HCT116 (cell line): ENCODE measurements at regions not wholly inside any gene's neighbourhood (a gene's known extent, or its start where the extent isn't known, plus 50 kb on each side); places are given as distances from the start of the nearest gene placed in this dataset.

ENCODE experiments used
- ATAC-seq: fragments of 200-7000 bp; cut with Tn5 transposase; 2 replicates; pipeline ENCODE4 v1.9.1; 2020; ENCODE audit warnings: mild to moderate bottlenecking, moderate library complexity
- BruUV-seq: library from RNA; stranded (reverse); fragments of 400-500 nt; replicated peaks from 2 replicates; lab custom pipeline; 2021; lab: Mats Ljungman, UMichigan
- CTCF ChIA-PET: fragments of 300-600 bp; sonication (Branson Sonifier 250); formaldehyde crosslinking; loops from one replicate; lab custom pipeline; 2021; ENCODE audit warnings: antibody characterized with exemption; lab: Charles Lee
- POLR2A ChIA-PET: fragments of 300-600, 350-600 bp; sonication (Branson Sonifier 250); formaldehyde crosslinking; loops from one replicate; lab custom pipeline; 2021; ENCODE audit warnings: antibody characterized with exemption; lab: Charles Lee
- RAD21 ChIA-PET, 2 experiments: fragments of 300-600 bp; sonication (Branson Sonifier 250); formaldehyde crosslinking; loops; one replicate each; lab custom pipeline; 2023; ENCODE audit warnings: low total read pairs in 2 of 2; ENCODE audit not compliant: uncharacterized antibody in 2 of 2, unreplicated experiment in 2 of 2, low non-redundant PET in 1 of 2; lab: Charles Lee
- DNase-seq: peaks from one replicate; pipeline ENCODE4 v3.0.0-alpha.2; 2010; ENCODE audit warnings: low read depth, low spot score
- H2AFZ ChIP-seq: fragments of 200-600 bp; shearing (Covaris generic), sonication (generic); 2 replicates; pipeline ENCODE4 v1.6.1; 2017; ENCODE audit warnings: low read depth, mixed run types, mixed read lengths, antibody characterized with exemption, low read length; ENCODE audit not compliant: poor library complexity, severe bottlenecking
- H3K27ac ChIP-seq: 2 replicates; pipeline ENCODE4 v1.5.1; 2012; ENCODE audit warnings: low read depth, low read length
- H3K27me3 ChIP-seq: fragments of 200-600 bp; sonication (generic); 2 replicates; pipeline ENCODE4 v1.6.1; 2016; ENCODE audit warnings: mixed run types, low read length, mixed read lengths; ENCODE audit not compliant: insufficient read depth
- H3K36me3 ChIP-seq, 2 experiments: fragments of 200-500 bp in 1 of 2; fragments of 200-600 bp in 1 of 2; sonication (Bioruptor generic) in 1 of 2; sonication (generic) in 1 of 2; 2 replicates each; pipeline versions ENCODE4 v1.5.1 to v1.6.1; 2014 to 2016; ENCODE audit warnings: low read length in 2 of 2, inconsistent platforms in 1 of 2, mixed read lengths in 1 of 2, mixed run types in 1 of 2; ENCODE audit not compliant: insufficient read depth in 2 of 2, control insufficient read depth in 1 of 2
- H3K4me1 ChIP-seq, 2 experiments: fragments of 200-600 bp in 1 of 2; sonication (generic) in 1 of 2; 2 replicates each; pipeline versions ENCODE4 v1.5.1 to v1.6.1; 2012 to 2017; ENCODE audit warnings: low read length in 2 of 2, inconsistent platforms in 1 of 2, mild to moderate bottlenecking in 1 of 2, mixed read lengths in 1 of 2, mixed run types in 1 of 2, moderate library complexity in 1 of 2; ENCODE audit not compliant: insufficient read depth in 2 of 2, control insufficient read depth in 1 of 2
- H3K4me2 ChIP-seq: fragments of 200-600 bp; sonication (generic); 2 replicates; pipeline ENCODE4 v1.6.1; 2017; ENCODE audit warnings: mixed run types, low read length, mixed read lengths
- H3K4me3 ChIP-seq, 2 experiments: fragments of 200-600 bp in 1 of 2; sonication (generic) in 1 of 2; replicated peaks in 1 of 2; 2 replicates each; pipeline ENCODE4 v1.5.1; 2011 to 2016; ENCODE audit warnings: low read length in 2 of 2, control low read depth in 1 of 2, low read depth in 1 of 2, mild to moderate bottlenecking in 1 of 2, mixed read lengths in 1 of 2, mixed run types in 1 of 2
- H3K79me2 ChIP-seq: fragments of 200-600 bp; sonication (generic); 2 replicates; pipeline ENCODE4 v1.6.1; 2017; ENCODE audit warnings: mild to moderate bottlenecking, mixed run types, low read length, moderate library complexity, mixed read lengths; ENCODE audit not compliant: insufficient read depth
- H3K9ac ChIP-seq: fragments of 200-600 bp; sonication (generic); 2 replicates; pipeline ENCODE4 v1.6.1; 2016; ENCODE audit warnings: low read length, mixed read lengths
- H3K9me2 ChIP-seq: fragments of 200-600 bp; sonication (generic), shearing (Covaris generic); 2 replicates; pipeline ENCODE4 v1.6.1; 2017; ENCODE audit warnings: mixed run types, mild to moderate bottlenecking, moderate library complexity; ENCODE audit not compliant: insufficient read depth
- H3K9me3 ChIP-seq, 2 experiments: fragments of 200-500 bp in 1 of 2; fragments of 200-600 bp in 1 of 2; sonication (Bioruptor generic) in 1 of 2; sonication (generic) in 1 of 2; 2 replicates each; pipeline ENCODE4 v1.6.1; 2014 to 2017; ENCODE audit warnings: low read length in 2 of 2, mixed read lengths in 2 of 2, inconsistent platforms in 1 of 2, low read depth in 1 of 2, mild to moderate bottlenecking in 1 of 2, mixed run types in 1 of 2, moderate library complexity in 1 of 2; ENCODE audit not compliant: control insufficient read depth in 1 of 2, insufficient read depth in 1 of 2
- H4K20me1 ChIP-seq: fragments of 200-600 bp; sonication (generic), shearing (Covaris generic); 2 replicates; pipeline ENCODE4 v1.6.1; 2017; ENCODE audit warnings: mixed run types, mild to moderate bottlenecking, moderate library complexity; ENCODE audit not compliant: insufficient read depth
- CBX3 ChIP-seq: IDR thresholded peaks from 2 replicates; pipeline ENCODE4 v1.6.1; 2012; ENCODE audit warnings: low read depth
- CTCF ChIP-seq, 3 experiments: fragments of 200-600 bp in 1 of 3; sonication (generic) in 1 of 3; IDR thresholded peaks in 2 of 3; conservative IDR thresholded peaks in 1 of 3; 2 replicates each; pipeline ENCODE4 v1.5.1; 2012 to 2017; ENCODE audit warnings: low read depth in 2 of 3, low read length in 2 of 3, antibody characterized with exemption in 1 of 3, borderline replicate concordance in 1 of 3, control low read depth in 1 of 3, mild to moderate bottlenecking in 1 of 3, mixed read lengths in 1 of 3, mixed run types in 1 of 3, moderate library complexity in 1 of 3; ENCODE audit not compliant: insufficient read depth in 1 of 3
- EGR1 ChIP-seq: IDR thresholded peaks from 2 replicates; pipeline ENCODE4 v1.6.1; 2012; ENCODE audit warnings: low read depth
- ELF1 ChIP-seq: IDR thresholded peaks from 2 replicates; pipeline ENCODE4 v1.6.1; 2012; ENCODE audit warnings: low read depth, borderline replicate concordance
- EZH2 ChIP-seq: fragments of 200-600 bp; sonication (generic); IDR thresholded peaks from 2 replicates; pipeline ENCODE4 v1.6.1; 2017; ENCODE audit warnings: antibody characterized with exemption, mixed run types
- JUND ChIP-seq: IDR thresholded peaks from 2 replicates; pipeline ENCODE4 v1.6.1; 2012
- POLR2AphosphoS5 ChIP-seq: IDR thresholded peaks from 2 replicates; pipeline ENCODE4 v1.6.1; 2011; ENCODE audit warnings: mild to moderate bottlenecking, low read depth, low read length, moderate library complexity
- RAD21 ChIP-seq: IDR thresholded peaks from 2 replicates; pipeline ENCODE4 v1.6.1; 2012; ENCODE audit warnings: low read depth, mild to moderate bottlenecking
- REST ChIP-seq: IDR thresholded peaks from 2 replicates; pipeline ENCODE4 v1.6.1; 2012; ENCODE audit warnings: low read depth
- SRF ChIP-seq: IDR thresholded peaks from 2 replicates; pipeline ENCODE4 v1.6.1; 2012; ENCODE audit warnings: low read depth
- TCF7L2 ChIP-seq: IDR thresholded peaks from 2 replicates; pipeline ENCODE4 v1.7.0; 2011; ENCODE audit warnings: borderline replicate concordance, inconsistent platforms; ENCODE audit not compliant: insufficient read depth, insufficient read length; ENCODE audit errors: extremely low read depth
- YY1 ChIP-seq: IDR thresholded peaks from 2 replicates; pipeline ENCODE4 v1.6.1; 2011; ENCODE audit warnings: low read length, low read depth, moderate library complexity, mild to moderate bottlenecking; ENCODE audit not compliant: insufficient replicate concordance; ENCODE audit errors: extremely low read depth
- ZFX ChIP-seq: fragments of 450-650 bp; IDR thresholded peaks from 2 replicates; pipeline ENCODE4 v1.6.1; 2017
- intact Hi-C: fragments of 100-400 bp; cut with micrococcal nuclease; formaldehyde crosslinking; loops from 2 replicates; pipeline ENCODE4 v1.10.0; 2022
- TF ChIP-seq, protein P1 (sequence below): IDR thresholded peaks from 2 replicates; pipeline ENCODE4 v1.6.1; 2012

- ATAC-seq = no peak
- H3K27ac ChIP-seq = no peak overlapping the region
- no peaks in the 10 kb centered on the region for H3K4me1 ChIP-seq
- no peak for TF ChIP-seq EZH2
- TF ChIP-seq ELF1 = no peak
- no peak for TF ChIP-seq YY1
- TF ChIP-seq EGR1 = no peak
- no peak for TF ChIP-seq RAD21
- no peak for TF ChIP-seq POLR2AphosphoS5
- TF ChIP-seq, protein P1, sequence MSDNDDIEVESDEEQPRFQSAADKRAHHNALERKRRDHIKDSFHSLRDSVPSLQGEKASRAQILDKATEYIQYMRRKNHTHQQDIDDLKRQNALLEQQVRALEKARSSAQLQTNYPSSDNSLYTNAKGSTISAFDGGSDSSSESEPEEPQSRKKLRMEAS = no peak
- no peak for TF ChIP-seq CBX3
- no peak for TF ChIP-seq ZFX
- no peak for TF ChIP-seq JUND
- no peak for TF ChIP-seq SRF
- TF ChIP-seq REST = no peak
- TF ChIP-seq CTCF (IDR thresholded peaks at IDR 0.05 in 2 of 3, conservative IDR thresholded peaks at IDR 0.05 in 1 of 3; ENCODE audit: borderline replicate concordance in 1 of 3, insufficient read depth in 1 of 3, low read depth in 2 of 3, low read length in 2 of 3) = no peak
- no peak for TF ChIP-seq TCF7L2
- TF ChIP-seq, all 23 proteins: peak for 0
- Histone ChIP-seq H3K36me3 (no peaks in the 10 kb centered on the region), H4K20me1 (no peaks in the 10 kb centered on the region), H3K9me3 (no peaks in the 10 kb centered on the region), H3K9ac (no peak overlapping the region), H3K9me2 (no peaks in the 10 kb centered on the region), H3K79me2 (no peaks in the 10 kb centered on the region), H3K27me3 (no peaks in the 10 kb centered on the region), H3K4me2 (no peak overlapping the region), H2AFZ (no peak overlapping the region), H3K4me3 (no peak overlapping the region)
- intact Hi-C loops = no loop called here
- RAD21 ChIA-PET = no interaction called here
- CTCF ChIA-PET = no interaction called here
- BruUV-seq = no TSS peak
- POLR2A ChIA-PET = no interaction called here
- no peak for DNase-seq
Measured at GRCh38 chr4:101655005-101655404, 135.5 kb upstream of the BANK1 start.
